M059J (cell line): ENCODE measurements at regions not wholly inside any gene's neighbourhood (a gene's known extent, or its start where the extent isn't known, plus 50 kb on each side); places are given as distances from the start of the nearest gene placed in this dataset.
"Not testable (repeated sequence)": the region's sequence is repeated elsewhere in the genome, so short reads cannot be mapped to it uniquely, and the experiment has no call there.

Experiments
- DNase-seq: peaks from one replicate; pipeline ENCODE4 v3.0.0-alpha.2; 2012; ENCODE audit warnings: low read depth

DNA sequence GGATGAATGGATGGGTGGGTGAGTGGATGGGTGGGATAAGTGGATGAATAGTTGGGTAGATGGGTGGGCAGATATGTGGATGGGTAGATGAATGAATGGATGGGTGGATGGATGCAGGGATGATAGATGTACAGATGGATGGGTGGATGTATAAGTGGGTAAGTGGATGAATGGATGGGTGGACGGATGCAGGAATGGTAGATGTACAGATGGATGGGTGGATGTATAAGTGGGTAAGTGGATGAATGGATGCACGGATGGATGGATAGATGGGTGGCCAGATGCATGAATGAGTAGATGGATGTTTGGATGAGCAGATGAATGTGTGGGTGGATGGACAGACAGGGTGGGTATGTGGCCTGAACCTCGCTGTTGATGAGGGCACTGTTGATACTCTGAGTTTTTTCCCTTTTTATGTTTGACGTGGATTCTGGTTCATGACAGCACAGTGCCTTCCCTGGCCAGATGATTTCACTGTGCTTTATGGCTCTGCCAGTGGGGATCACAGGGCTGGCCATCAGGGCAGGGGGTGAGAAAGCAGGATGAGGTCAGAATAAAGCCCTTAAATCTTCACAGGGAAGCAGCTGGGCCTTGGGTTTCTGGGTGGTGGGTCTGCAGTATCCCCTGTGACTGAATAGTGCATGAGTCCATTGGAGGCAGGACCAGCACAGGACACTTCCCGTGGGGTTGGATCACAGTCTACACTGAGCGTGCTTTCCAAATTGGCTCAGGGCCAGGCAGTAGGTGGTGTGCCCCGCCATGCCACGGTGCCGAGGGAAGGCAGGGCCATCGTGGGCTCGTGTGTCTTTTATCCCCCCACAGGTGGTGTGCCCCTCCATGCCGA is 213.2 kb downstream of the BANP start:
- DNase-seq: not testable (repeated sequence)

DNA sequence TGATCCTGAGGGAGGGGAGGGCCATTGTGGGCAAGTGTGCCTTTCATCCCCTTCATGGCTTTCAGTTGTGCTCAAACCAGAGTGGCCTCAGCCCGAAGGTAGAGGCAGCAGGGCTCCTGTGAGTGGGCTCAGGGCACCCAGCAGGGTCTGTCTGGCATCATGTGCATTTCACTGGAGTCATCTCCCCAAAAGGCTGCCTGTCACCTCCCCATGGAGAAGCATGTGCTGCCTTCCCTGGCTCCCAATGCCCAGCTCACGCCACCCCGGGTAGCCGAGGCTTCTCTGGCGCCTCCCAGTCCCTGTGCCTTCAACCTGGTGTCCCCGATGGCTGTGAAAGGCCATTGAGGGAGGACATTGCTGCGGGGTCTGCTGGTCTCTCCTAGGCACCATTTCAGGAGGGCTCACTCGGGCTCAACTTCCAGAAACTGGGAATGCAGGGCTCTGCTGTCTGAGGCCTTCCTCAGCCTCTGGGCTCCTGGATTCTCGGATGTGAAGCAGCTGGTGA is 213.9 kb downstream of the BANP start:
- not testable (repeated sequence) for DNase-seq

DNA sequence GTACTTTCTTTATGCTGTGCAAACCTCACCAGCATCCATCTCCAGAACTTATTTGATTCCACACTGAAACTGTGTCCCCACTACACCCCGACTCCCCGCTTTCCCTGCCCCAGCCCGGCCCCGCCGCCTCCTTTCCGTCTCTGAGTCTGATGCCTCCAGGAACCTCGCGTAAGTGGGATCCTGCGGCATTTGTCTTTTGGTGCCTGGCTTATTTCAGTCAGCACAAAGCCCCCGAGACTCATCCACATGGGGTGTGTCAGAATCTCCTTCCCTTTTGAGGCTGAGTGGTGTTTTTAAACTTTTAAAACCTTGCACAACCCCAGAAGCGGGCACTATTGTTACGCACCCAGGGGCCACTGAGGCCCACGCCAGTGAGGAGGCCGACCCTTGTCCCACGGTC is 214.4 kb downstream of the BANP start:
- DNase-seq: not testable (repeated sequence)

DNA sequence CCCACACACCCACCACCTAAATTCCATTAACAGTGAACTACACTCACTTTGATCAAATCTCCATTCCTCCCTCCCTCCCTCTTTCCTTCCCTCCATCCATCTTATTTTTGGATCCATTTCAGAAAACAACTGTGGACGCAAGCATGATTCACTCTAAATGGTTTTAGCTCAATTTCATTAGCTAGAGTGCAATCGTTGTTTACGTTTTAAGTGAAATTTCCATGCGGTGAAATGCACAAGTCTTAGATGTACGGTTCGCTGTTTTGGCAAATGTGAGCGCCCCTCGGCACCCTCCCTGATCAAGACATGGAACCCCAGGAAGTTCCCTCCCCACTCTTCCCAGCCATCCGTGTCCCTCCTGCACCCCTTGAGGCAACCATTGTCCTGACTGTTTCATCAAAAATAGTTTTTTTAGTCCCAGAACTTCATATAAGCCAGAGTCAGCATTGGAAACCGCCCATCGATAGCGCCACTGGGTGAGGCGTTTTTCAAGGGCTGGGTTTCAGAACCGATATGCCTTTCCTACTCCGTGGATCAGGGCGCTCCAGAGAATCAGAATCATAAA is 215.1 kb downstream of the BANP start:
- not testable (repeated sequence) for DNase-seq

DNA sequence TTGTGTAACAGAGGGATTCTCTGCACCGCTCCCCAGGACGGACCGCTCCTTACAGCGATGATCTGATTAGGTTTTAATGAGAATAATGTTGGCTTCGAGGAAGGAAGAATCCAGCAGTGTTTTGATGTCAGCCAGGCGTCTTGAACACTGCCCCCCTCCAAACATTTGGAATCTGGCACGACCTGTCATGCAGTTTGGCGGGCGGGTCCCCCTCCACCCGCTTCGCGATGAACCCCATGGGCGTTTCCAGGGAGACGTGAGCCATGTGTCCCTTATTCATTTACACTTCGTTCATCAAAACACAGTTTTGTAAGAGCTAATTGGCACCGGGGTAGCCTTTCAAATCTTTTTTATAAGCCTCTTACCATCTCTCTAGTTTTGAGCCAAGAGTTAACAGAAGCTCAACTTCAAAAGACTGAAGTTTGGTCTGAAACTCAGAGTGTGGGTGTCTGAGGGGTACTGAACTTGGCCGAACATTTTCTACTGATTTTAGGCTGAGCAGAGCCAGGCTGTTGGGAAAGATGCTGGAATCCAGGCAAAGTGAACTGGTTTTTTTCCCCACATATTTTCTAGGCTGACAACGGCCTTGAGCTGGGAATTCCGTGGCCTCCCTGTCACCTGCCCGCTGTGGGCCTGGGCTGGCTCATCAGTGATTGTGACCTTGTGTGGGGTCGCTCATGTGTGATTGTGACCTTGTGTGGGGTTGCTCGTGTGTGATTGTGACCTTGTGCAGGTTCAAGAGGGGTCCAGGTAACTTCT is 214.8 kb upstream of the ZNF469 start:
- DNase-seq: not testable (repeated sequence)

DNA sequence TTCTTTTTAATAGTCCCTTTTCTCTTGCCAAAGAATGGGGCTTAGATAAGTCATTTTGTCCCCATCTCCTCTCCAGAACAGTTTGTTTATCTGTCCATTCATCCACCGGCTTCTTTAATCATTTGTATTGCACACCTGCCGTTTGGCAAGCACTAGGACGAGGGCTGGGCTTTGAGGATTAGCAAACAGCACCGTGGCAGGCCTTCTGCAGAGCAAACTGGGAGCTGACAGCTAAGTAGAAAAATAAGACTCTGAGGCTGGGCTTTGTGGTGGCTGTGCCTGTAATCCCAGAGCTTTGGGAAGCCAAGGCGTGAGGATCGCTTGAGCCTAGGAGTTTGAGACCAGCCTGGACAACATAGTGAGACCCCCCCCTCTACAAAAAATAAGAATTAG is 214.2 kb upstream of the ZNF469 start:
- DNase-seq: not testable (repeated sequence)

DNA sequence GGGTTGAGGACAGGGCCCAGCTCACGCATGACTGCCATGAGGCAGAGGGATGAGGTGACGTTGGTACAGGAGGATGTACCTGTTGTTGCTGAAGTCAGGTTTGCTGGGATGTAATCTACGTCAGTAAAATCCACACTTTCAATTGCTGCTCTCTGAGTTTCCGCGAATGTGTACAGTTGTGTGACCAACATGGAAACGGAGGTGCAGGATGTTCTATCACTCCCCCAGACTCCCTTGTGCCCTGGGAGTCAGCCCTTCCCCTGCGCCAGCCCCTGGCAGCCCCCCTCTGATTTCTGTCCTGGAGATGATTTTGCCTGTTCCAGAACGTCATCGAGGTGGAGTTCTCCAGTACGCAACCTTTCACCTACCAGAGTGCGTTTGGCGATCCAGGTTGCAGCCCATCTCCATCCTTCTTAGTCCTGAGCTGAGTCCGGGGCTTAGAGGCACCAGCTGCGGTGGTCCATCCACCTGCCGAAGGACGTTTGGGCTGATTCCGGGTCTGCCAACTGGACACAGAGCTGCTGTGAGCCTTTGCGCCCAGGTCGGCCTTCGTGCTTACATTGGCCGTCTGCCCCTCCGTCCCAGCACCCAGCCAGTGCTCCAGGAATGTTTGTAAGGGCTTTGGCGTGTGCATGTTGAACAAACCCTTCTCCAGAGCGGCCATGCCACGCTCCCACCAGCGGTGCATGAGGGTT is 213.5 kb upstream of the ZNF469 start:
- not testable (repeated sequence) for DNase-seq

DNA sequence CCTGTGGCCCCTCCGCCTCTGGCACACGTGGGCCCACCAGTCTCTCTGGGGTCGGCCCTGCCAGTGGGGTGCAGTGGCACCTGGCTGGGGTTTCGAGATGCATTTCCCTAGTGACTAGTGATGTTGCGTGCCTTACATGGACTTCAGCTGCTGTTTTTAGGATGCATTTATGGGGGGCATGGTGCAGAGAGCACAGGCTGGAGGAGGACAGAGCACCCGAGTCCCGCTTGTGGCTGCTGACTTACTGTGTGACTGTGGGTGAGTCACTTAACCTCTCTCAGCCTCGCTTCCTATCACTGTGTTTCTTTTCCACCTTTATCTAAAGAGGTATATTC is 213.0 kb upstream of the ZNF469 start:
- not testable (repeated sequence) for DNase-seq

DNA sequence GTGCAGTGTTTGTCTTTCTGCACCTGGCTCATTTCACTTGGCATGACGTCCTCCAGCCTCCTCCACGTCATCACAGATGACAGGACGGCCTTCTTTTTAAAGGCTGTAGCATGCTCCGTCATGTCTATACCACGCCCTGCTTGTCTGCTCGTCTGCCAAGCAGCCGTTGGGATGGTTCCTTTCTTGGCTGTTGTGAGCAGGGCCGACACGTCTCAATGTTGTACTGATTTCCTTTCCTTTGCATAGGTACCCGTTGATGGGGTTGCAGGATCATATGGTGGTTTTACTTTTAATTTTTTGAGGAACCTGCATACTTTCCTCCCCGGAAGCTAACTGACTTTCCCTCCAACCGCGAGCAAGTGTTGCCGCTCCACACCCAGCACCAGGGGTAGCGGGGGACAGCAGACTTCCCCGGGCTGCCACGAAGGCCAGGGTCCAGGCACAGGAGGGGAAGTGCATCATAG is 212.2 kb upstream of the ZNF469 start:
- DNase-seq: no peak

DNA sequence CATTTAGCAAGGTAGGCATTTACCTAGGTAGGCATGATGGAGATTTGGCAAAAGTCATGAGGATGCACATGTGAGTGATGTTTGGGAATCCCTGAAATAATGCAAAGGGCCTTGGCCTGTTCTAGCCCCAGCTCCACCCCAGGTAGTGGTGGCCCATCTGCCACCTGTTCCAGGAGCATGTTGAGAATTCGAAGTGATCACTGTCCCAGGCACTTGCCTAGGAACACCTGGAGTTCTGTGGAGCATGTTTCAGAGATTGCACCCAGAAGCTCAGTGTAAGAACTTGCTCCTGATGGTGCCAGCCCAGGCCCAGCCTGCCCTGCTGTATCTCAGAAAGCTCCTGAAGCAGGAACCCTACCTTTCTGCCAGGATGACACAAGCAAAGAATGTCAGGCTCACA is 211.6 kb upstream of the ZNF469 start:
- not testable (repeated sequence) for DNase-seq

DNA sequence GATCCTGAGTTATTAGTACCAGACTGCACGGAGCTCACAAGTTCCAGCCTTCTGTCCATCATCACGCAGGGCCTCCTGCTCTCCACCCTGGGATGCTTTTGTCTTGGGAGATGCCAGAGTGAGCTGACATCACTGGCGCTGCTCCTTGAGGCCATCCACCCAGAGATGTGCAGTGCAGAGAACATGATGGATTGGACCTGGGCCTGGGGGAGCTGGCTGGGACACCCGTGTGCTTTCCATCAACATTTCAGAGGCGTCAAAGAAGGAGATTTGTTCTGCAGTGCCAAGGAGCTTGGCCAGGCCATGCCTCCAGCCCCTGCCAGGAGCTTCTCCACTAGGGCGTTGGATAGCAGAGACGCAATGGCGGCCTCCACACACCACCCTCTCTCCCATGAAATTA is 206.6 kb upstream of the ZNF469 start:
- DNase-seq: not testable (repeated sequence)

DNA sequence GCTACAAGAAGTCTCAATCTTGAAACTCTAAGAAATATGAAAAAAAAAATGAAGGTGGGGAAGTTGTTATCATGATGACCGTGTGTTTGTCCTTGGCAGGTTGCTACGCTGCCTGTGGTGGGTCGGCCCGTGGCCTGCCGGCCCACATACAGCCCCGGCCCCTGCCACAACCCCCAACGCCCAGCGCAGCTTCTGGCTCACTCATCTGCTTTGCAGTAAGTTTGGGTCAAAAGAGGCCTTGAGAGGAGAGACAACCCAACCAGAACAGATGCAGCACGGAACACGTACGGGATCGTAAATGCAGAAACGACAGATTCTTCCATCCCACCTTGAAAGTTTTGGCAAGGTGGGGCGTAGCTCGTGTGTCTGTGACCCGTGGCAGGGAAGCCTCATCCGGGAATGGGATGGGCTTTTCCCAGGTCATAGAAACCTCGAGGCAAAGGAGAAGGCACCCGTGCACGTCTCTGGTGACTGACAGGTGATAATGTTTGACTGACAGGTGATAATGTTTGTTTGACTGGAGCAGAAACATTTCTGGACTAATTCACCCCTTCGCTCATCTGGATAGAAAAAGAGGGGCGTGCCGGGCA is 206.1 kb upstream of the ZNF469 start:
- DNase-seq: not testable (repeated sequence)

DNA sequence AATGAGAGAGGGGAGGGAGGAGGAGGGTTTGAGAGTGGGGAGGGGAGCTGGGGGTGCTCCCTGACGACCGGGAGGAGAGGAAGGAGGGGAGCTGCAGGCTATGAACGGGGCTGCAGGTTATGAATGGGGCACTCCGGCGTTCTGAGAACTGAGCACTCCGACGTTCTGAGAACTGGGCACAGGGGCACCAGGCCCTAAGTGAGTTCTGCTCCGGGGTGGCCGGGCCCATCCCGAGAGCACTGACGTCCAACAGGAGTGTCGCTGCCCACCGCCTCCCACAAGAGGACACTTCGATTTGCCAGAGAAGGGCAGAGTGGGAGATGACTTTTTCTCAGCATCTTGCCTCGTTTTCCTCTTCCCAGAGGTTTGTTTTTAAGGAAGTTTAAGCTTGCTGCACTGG is 204.5 kb upstream of the ZNF469 start:
- not testable (repeated sequence) for DNase-seq

DNA sequence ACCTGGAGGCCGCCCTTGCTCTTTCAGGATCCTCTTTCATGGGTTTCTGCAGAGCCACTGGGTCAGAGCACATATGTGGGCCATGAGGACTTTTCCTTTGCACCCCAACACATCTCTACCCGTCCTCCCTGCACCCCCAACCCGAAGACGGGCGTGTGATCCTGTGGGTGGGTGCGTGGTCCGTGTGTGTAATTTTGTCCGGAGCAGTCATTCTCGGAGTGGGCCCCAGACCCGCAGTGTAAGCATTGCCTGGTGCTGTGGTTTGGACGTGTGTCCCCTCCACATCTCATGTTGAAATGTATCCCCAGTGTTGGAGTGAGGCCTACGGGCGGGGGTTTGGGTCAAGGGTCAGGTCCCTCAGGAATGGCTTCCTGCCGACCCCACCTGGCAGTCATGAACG is 203.9 kb upstream of the ZNF469 start:
- DNase-seq: not testable (repeated sequence)

DNA sequence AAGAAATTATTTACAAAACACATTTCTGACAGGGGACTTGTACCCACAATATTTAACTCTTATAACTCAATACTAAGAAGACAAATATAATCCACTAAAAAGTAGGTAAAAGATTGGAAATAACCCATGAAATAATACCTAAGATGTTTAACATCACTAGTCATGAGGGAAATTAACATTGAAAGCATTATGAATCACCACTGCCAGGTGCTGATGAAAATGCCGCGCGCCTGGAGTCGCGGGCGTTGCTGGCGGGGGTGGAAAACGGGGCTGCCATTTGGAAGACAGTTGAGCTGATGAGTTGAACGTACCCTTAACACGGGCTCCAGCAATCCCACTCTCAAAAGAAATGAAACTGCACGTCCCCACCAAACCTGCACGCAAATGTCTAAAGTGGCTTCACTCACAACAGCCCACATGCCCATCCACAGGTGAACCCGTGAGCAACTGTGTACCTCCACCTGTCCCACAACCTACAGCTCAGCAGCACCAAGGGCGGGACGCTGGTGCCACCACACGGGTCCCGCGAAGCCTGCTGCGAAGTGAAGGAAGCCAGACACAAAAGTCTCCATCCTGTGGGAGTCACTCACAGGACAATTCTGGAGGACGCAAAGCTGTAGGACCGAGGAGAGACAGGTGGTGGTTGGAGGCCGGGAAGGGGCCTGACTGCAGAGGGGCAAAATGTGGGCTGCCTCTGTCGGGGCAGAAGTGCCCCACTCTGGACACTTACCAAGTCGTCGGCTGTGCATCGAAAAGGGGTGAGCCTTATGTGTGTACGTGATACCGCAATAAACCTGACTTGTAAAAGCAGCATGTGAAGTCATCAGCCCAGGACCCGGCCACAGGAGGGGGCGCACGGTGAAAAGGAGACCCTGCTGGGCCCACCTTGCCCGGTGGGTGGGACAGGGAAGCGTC is 199.5 kb upstream of the ZNF469 start:
- DNase-seq: not testable (repeated sequence)

DNA sequence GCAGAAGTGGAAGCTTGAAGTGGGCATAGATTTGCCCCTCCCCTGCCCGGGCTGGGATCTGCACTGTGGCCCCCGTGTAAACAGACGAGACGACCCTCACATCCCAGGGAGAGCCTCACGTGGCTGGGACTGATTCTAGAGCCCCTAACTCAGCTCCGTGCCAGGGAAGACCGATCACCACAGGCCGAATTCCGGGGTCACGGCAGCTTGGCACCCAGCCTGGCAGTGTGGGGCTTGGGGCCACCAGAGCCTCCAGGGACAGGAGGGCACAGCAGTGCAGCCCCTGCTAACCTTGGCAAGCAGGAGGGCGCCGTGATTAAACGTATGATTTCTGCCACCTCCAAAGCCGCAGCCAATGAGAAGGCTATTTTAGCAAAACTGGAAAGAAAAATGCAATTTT is 198.7 kb upstream of the ZNF469 start:
- DNase-seq: not testable (repeated sequence)

DNA sequence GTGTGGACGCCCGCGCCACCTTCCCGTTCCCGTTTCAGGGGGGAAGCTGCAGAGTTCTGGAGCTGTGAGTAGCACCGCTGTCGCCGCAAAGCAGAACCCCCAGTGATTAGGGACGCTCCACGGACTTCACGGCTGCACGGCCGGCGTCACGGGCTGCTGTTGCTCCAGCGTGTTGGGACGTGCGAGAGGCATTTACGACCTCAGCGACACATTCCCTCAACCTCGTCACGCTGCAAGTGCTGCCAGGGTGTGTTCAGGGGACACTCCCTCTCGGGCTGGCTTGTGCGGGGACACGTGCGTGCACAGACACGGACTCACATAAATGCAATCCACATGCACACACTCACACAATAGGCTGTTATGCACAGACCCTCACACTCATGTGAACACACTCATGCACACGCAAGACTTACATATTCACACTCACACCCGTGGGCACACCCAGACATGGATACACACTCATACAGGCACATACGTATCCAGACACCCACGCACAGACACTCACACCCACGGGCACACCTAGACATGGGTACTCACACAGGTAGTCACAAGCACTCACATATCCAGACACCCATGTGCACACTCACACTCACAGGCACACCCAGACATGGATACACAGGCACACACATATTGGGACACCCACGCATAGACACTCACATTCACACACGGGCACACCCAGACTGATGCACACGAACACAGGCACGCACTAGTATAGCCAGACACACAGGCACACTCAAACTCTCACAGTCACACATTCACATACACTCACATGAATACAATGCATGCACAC is 198.0 kb upstream of the ZNF469 start:
- DNase-seq: not testable (repeated sequence)

DNA sequence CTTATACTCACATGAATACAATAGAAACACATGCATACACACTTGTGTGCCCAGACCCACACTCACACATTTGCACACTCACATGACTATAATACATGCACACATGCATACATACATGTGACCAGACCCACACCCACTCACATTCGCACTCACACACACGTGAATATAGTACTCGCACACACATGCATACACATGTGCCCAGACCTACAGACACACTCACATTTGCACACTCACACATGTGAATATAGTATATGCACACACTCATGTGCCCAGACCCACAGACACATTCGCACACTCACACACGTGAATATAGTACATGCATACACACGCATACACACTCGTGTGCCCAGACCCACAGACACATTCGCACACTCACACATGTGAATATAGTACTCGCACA is 197.4 kb upstream of the ZNF469 start:
- DNase-seq: not testable (repeated sequence)
